ENCODE measurements at regions not wholly inside any gene's neighbourhood (a gene's known extent, or its start where the extent isn't known, plus 50 kb on each side); places are given as distances from the start of the nearest gene placed in this dataset.

DNA sequence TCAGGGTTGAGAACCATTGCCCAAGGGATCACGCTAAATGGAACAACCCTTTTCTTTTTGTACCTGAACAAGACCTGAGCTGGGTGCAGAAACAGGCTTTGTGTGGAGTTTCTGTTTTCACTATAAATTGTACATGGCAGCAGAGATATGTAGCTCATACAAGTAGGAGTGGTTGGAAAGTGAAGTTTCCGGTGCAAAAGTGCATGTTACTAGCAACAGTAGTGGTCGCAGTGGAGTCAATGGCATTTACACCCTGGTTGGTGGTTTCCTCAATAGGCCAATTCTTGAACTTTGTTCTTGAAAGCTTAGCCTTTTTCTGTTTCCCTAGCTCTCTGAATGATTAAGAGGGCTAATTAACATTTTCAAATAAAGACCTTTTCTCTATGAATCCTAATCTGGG, 170.7 kb downstream of the NEBL start:
- DNase-seq = no peak

DNA sequence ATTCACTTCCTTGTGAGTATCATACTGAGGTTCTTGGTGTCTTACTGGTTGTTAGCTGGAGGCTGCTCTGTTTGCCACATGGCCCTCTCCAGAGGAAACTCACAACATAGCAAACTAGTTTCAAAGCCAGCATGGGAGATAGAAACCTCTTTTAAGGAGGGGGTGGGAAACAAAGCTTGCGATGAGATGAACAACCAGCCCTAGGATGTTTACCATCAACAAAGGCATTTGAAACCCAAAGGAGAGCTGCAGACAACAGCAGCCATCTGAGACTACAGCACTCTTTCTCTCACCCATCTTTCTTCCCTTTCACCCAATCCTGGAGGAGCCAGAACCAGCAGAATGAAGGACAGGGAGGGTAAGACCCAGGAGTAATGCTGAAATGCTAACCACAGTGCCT, 182.1 kb downstream of the NEBL start:
- DNase-seq = no peak

DNA sequence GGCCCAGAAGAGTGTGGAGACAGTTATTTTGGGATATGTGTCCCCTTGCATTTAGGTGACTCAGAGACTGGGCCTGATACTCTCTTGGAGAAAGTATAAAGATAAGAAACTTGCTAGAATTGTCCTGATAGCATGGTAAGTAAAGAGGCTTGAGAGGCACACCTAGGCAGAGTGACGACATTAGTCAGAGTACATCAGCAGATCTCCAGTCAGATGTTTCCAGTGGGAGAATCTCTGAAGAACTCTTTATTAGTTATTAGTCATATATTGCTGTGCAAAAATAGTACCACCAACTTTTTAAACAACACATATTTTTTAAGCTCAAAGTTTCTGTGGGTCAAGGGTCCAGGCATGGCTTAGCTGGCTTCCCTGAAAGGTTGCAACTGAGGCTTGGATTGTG, 182.6 kb downstream of the NEBL start:
- no peak for DNase-seq

DNA sequence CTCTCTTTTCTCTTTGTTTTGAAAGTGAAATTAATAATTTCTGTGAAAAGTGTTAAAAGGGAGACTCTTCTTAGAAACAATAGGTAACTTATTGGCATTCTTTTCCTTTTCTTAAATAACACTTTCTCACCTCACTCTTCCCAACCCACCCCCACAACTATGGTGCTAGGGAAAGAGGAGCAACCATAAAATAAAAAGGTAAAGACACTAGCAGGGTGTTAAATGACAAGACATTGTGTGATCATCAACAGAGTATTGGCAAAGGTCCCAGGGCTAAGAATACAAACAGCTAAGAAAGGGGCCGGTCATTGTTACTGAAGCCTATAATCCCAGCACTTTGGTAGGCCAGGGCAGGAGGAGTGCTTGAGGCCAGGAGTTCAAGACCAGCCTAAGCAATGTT, 183.7 kb downstream of the NEBL start:
- DNase-seq = no peak

DNA sequence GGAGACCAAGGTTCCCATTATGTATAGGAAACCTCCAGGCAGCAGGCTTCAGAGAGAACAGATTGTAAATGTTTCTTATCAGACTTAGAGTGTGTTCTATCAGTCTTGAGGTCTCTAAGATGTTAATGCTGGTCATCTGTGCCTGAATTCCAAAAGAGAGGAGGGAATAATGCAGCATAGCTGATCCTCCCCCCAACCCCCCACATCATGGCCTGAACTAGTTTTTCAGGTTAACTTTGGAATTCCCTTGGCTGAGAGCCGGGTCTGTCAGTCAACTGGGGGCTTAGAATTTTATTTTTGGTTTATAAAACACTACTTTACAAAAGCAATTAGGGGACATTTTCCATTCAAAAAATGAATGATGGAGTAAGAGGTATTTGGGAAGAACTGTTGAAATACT, 184.3 kb downstream of the NEBL start:
- no peak for DNase-seq

DNA sequence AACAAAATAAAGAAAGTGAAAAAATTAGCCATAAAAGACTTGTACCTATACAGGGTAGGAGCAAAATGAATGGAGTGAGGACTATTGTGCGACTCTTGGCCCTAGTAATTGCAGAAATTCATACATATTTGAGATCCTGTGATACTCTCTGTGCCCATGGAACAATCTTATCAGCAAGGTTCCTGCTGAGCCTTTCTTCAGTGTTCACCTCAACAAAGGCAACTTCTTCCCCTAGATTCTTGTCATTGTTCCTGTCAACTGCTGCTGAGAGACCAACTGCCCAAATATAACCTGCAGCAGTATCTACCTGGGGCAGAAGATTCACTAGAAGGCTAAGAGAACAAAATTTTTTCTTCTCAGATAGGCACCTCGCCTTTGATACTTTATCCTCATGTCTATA, 187.4 kb downstream of the NEBL start:
- DNase-seq = no peak

DNA sequence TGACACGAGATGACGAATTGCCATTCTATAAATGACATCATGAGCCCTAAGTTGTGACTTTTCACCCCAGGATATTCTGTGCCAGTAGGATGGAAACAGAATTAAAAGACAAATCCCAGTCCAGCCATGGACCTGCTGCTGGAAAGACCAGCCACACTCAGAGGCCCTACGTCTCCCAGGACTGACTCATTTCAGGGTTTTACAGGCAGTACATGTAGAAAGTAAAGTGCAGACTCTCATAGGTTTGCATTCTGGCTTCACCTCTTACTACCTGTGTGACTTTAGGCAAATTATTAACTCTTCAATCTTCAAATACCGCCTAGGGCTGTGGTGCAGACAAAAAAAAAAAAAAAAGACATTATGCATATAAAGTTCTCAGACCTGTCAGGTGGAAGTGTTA, 188.8 kb downstream of the NEBL start:
- no peak for DNase-seq

DNA sequence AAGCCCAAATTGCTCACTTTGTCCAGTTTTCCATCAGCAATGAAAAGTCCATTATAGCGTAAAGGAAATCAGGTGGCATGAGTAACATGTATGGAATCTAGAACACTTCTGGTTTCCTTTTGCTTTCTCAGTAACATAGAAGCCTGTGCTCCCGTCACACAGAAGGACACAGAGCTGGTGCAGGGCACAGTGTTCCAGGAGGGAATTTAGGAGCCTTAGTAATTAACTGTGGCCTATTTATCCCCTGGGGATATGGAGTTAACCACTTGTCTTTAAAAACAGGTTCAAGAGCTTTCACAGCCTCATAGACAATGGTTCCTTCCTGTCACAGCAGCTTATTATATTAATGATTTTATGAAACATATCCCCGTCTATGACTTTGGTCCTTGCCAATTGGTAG, 189.9 kb downstream of the NEBL start:
- DNase-seq = no peak

DNA sequence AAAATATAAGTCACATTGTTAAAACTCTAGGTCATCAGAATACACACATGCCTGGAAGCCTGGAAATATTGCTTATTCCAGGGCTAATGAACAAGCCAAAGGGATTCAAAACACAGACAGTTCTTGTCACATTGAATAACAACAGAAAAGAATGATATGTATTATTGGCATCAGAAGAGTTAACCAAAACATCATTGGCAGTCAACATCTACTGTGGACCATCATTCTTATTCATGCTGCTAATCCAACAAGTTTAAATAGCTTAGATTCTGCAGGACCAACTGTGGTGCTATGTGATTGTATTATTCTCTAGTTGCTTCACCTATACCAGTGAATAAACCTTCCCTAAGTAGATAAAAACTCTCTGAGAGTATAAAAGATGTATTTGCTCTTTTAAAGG, 198.3 kb downstream of the NEBL start:
- DNase-seq = no peak

DNA sequence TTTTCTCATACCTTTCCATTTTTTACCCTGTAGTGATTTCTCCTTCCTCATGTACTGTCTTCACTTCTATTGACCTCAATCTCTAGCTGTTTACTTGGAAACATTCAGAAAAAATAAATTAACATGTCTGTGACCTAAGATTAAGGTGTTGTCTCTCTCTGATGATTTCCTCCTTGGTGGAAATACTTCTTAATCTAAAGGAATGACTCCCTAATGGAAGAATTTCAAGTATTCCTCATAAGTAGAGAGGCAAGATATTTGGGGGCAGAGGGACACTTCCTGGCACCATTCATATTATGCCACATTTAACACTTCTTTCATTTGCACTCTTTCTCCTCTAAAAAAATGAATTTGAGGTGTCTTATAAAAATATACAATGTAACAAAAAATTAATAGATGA, 202.8 kb downstream of the NEBL start:
- no peak for DNase-seq

DNA sequence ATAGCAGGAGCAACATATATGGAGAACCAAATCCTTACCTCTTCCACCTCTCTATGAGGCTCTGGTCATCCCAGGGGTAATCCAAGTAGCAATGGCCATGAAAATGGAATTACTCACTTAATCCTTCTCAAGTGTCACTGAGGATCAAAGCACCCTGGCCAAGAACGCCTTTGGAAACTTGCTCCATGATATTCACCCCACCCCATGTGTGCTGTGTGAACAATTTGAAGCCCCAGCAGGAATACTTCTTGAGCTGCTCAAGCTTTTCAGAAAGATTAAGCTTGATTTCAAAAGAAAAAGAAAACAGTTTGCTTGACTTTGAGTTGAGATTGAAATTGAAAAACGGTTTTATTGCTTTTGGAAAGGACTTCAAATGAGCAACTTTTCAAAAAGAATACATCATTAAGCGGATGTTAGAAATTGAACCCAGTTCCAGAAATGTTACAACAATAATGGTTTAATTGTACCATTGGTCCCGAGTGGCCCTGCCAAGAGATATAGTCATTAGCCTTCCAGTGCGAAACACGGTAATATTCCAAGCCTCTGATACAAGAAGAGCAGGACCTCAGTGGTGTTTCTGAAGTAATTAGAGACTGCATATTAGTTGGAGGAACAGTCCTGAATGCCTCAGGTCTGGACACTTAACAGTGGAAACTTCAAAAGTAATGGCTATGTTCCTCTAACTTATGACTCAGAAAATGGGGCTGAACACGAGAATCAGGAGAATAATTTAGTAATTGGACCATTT, 208.1 kb downstream of the NEBL start:
- no peak for DNase-seq

DNA sequence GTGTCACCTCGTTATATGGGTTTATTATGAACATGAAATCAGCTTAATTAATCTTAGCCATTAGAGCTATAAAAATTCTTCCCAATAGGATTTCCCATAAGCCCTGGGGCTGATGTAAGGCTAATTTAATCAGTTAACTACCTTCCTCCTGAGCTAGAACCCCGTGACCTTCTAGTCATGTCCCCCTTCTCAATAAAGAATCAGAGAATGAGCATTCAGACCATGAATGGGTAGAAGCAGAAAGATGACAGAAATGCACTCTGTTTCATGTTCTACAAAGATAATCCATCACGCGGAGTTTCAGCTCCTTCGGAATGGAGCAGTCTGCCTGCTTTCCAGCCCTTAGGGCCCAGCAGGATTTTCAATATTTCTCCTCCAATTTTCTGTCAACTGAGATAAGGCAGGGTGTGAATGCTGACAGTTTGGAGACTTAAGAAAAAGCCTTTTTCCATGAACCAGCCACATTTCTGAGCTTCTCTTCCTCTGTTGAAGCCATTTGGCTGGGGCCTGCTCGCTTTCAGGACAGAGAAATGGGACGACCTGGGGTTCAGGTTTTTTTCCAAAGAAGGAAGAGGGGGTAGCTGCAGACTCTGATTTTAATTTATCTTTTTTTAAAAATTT, 211.0 kb downstream of the NEBL start:
- no peak for DNase-seq

DNA sequence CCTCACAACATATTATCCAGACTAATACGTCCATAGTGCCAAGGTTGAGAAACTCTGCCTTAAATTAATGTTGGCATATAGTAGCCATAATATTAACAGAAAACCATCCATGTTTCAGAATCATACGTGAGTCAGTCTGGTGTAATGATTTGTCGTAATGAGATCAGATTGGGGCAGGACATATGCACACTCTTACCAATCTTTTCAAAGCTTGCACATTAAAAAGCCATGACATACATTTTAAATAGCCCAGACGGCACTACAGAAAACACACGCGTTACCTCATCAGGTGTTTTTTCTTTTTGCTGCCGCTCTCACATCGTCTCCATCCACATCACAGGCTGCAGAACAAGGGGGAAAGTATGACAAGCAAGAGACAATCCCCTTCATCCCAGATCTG, 211.6 kb downstream of the NEBL start:
- DNase-seq = no peak

DNA sequence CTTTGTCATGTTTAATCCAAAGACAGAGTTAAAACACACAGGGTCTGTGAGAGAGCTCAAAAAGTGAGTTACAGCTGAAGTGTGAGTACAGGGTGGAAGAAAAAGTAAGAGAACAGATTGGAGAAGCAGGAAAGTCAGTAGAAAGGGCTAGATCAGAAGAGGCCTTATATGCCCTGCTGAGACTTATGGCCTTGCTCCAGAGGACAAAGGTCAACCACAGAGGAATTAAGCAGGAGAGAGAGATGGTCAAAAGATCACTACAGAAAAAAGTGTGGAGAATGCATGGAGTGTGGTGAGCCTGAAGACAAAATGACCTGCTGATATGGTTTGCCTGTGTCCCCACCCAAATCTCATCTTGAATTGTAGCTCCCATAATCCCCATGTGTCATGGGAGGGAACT, 213.8 kb downstream of the NEBL start:
- no peak for DNase-seq

DNA sequence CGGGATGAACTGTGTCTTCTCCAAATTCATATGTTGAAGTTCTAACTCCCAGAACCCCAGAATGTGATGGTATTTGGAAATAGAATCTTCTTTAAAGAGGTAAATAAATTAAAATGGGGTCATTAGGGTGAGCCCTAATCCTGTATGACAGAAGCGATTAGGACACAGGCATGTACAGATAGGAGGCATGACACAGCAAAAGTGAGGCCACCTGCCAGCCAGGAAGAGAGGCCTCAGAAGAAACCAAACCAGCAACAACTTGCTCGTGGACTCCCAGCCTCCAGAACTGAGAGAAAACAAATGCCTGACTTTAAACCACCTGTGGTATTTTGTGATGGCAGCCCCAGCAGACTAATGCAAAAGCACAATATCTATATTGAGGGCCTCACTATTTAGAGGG, 214.3 kb downstream of the NEBL start:
- DNase-seq = no peak

DNA sequence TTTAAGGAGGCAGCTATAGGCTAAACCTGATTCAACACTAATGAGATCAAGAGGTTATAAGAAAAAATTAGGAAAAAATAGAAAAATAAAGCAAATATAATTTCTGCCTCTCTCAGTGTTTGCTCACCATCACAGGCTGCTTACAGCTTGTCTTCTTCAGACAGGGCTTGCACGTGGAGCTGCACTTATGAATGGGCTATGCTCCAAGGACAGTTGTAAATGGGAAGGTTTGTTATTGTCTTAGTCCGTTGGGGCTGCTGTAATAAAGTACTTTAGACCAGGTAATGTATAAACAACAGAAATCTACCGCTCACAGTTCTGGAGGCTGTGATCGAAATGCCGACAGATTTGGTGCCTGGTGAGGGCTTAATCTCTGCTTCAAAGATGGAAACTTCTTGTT, 219.8 kb downstream of the NEBL start:
- no peak for DNase-seq

DNA sequence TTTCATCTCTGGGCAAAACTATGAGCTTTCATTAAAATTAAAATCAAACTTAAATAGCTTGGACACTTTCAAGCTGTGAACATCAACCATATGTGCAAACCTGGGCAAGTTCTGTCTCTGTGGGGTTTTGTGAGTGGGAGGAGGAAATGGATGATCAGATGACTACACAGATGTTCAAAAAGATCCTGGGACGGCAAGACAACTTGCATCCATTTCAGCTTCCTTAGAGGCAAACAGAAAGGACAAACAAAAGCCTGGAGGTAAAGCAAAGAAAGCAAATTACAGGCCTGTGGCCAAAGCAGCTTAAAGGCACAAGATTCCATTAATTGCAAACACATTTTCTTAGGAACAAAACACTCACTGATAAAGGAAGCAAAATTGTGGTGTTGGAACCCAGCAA, 222.2 kb downstream of the NEBL start:
- no peak for DNase-seq

DNA sequence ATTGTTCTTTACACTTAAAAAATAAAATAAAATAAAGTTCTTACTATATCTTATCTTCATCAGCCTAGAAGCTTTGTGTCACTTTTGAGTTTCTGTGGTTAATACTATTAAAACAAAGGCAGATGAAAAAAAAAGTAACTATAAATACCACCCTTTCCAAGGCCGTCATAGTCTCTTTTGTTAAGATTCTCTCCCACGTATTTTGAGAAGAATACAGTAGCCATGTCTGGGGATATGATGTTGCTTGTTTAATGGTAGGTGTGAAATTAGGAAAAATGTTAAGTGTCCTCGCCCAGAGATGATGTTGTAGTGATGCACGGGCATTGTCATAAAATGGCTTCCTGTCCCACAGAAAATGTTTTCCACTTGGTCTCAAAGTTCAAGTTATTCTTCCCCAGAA, 223.9 kb downstream of the NEBL start:
- no peak for DNase-seq

DNA sequence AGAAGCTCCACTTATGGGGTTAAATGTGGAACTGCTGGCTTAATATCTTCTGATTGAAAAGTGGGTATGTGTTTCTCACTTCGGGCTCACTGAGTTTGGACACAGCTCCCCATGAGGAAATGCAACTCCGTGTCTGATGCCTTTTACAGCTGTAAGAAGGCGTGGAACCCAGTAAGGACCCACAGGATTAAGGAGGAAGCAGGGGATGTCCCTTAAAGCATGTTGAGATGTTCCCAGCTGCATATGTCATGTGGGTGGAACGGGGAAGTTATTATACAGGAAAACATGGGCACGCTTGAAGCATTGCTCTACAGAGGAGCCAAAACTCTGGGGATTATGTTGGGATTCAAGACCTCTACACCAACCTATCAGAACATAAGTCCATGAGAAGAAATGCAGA, 224.4 kb downstream of the NEBL start:
- no peak for DNase-seq

DNA sequence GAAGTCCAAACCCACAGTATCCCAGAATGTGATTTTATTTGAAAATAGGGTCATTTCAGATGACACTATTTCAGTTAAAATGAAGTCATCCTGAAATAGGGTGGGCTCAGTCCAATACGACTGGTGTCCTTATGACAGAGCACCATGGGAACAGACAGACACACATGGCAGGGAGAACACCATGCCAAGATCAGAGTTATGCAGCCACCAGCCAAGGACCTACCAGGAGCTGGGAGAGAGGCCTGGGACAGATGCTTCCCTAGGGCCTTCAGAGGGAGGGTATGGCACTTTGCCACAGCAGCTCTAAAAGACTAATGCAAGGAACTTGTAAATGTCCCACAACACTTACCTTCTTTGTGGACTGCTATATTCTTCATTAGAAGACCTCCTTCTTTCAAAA, 226.5 kb downstream of the NEBL start:
- DNase-seq = no peak

DNA sequence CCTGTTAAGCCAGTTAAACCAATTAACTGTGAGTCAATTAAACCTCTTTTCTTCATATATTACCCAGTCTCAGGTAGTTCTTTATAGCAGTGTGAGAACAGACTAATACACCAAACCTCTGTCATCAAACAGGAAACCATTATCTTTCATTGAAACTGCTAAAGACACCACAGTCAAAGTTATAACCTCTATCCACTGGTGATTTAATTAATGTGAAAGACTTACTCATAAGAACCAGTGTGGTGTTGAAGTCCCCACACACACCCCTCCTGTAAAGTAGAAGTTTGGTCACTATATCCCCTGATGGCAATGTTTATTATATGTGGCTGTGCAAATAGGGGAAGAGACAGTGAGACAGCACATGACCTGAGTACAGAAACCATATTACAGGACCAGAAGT, 228.1 kb downstream of the NEBL start:
- DNase-seq = no peak

DNA sequence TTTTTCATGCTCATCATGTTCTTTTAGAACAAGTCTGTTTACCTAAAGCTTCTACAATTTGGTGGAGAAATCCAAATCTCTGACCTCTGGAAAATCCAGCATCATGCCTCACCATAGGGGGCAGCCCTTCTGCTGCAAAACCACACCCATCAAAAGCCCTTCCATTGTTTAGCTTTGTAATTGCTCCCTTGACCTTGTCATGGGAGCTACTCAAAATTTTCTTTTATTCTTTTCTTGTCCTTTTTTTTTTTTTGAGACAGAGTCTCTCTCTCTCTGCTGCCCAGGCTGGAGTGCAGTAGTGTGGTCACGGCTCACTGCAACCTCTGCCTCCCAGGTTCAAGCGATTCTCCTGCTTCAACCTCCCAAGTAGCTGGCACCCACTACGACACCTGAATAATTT, 234.4 kb downstream of the NEBL start:
- no peak for DNase-seq

DNA sequence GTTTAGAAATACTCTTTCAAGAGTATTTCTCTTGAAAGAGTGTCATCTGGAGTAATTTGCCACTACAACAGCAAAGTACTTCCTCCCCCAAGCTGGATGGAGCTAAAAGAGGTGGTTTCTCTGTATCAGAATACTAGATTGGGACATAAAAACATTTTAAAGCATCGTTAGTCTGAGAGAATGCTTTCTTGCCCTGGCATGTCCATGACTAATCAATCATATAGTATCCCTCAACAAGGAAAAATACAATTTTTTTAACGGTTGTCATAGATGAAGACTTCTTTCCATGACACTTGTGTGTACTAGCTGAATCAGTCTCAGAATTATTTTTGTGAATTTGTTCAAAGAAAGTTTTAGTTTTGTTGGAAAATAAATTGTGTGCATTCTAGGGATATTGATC, 237.9 kb downstream of the NEBL start:
- DNase-seq = no peak

DNA sequence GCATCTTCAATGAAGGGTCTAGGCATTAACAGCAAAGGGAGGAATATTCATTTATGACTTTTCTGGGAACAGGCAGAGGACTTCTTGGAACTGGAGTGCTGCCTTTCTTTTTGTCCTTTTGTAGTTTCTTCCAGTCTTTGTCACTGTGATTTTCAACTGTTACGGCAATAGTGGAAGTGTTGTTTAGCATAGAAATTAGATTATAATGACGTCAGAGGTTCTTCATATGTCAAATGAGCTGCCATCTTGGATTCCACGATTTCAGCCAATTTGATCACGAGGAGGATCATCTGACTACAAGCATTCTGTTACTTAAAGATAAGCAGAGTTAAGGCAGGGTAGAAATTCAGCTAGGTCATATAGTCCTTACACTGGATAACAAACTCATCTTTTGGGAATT, 239.0 kb downstream of the NEBL start:
- DNase-seq = no peak

DNA sequence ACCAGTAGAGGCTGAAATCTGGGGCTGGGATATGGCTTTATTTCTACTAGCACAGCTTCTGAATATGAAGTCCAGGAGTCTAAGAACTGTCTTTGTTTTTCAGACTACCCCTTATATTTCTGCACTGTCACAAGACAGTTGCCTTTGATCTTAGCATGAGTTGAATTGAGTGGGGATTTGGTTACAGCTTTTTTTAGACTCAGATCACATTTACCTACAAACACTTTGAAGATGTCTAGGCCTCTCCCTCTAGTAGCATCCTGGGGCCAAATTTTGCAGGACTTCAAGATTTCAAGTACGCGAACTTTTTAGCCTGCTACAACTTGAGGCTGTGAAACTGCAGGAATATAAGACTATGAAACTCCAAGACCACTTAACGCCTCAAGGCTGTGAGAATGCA, 240.2 kb downstream of the NEBL start:
- DNase-seq = no peak
